GM19240 (cell line): ENCODE measurements at regions not wholly inside any gene's neighbourhood (a gene's known extent, or its start where the extent isn't known, plus 50 kb on each side); places are given as distances from the start of the nearest gene placed in this dataset.
"Not testable (repeated sequence)": the region's sequence is repeated elsewhere in the genome, so short reads cannot be mapped to it uniquely, and the experiment has no call there.

Experiments used
- DNase-seq: peaks from one replicate; pipeline ENCODE4 v3.0.0; 2011; ENCODE audit warnings: low spot score; ENCODE audit not compliant: insufficient read length

DNA sequence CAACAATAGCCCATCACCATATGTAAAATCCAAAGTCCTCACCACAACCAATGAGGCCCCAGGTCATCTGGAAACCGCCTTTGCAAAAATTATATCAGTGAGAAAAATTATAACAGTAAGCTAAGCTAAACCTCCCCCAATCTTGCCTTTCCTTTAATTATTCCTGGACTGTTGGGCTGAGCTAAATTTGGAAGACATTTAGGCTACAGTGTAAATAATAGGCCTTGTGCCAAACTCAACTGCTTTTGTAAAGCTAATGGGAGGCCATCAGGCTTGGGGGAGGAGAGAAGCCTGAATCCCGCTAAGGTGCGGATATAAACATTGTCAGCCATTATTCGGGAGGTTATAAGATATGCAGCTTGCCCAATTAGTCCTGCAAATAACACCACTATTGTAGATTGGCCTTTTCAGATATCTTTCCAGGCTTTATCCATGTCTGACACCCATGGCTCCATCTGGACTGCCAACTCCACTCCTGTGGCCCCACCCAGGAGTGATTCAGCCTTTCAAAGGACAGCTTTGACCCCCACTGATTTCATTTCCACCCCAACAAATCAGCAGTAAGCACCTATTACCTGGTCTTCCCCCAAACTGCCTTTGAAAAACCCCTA, 53.0 kb upstream of the CA12 start:
- DNase-seq = no peak

DNA sequence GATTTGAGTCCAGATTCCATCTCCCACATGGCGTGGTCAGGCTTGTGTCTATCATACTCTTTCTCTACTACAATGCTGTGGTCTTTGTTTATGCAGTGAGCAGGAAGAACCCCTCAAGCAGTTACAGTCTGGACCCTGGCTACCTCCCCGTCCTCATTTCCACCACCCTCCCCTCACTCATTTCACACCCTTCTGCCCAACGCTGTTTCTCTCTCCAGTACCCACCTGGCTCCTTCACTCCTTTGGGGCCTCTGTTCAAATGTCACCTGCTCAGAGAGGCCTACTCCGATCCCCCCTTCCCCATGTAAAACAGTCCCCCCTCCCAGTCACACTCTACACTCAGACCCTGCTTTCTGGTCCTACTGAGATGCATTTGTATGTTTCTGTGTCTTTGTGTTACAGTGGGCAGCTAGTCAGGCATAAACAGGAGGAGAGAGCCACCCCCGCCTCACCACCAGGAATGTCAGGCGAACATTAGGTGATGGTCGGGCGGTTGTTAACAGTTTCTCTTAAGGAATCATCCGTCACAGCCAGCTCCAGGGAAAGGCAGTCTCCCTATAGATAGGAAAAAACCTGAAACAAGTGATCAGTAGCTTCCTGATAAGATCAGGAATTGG, 53.7 kb upstream of the CA12 start:
- DNase-seq = no peak

DNA sequence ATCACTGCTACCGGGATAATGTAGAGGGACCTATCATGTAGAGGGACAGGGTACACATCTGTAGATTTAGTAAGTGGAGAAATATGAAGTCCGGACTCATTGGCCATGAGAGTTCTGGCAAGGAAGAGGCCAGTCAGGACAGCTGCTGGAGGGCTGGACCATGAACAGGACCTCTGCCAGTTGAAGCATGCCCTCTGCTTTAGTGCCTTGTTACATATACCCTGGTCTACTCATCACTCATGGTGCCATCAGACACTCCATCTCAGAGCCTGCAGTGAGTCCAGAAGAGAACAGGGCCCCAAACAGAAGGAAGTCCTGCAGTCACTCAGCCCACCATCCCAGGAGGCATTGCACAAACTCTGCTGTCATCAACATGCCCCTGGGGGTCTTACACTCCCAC, 54.7 kb upstream of the CA12 start:
- DNase-seq = no peak

DNA sequence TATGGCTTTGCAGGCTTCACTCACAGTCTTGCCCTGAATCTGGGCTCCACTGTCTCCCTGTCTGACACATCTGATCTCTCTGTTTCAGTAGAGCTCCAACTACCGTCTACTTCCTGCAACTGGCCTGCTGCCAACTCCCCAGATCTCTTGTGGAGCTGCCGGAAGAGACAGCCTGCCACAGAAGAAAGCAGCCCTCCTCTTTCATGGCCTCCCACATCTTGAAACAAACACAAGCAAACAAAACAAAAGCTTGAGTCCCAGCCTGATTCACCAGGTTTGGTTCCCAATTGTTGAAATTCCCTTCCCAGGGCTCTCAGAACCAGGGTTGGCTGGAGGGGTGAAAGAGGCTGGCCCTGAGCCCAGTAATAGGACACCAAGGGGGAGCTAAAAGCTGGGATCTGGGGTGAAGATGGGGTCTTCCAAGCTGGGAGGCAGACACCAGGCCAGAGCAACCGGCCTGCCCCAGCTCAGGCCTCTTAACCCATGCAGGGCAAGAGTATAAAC, 55.3 kb upstream of the CA12 start:
- DNase-seq = peak; percentile 23

DNA sequence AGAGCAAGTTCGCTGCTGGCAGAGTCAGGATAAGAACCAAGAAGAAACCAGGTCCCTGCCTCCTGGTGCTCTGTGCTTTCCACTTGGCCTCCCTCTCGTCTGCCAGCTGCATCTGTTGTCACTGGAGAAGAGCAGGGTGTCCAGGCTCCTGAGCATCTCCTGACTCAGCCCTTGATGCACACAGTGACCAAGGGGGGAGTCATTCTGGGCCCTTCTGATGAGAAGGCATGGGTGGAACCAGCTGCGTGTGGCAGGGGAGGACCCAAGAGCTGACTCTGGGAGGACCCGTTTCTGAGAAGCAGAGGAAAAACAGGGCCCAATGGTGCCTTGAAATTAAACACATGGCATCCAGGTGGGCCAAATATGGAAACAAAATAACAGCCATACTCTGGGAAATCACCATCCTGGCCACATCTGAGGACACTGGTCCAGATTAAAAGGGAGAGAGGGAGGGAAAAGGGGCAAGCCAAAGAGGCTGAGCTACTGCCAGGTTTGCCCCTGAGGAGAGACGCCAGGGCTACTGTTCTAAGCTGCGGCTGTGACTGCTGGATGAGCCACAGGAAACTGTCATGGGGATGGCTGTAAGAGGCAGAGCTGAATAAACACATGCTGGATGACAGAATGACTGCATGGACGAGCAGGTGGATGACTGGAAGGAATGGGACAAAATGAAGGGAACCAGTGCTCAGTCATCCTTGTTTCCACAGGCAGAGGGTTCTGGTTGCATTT, 58.1 kb upstream of the CA12 start:
- no peak for DNase-seq

DNA sequence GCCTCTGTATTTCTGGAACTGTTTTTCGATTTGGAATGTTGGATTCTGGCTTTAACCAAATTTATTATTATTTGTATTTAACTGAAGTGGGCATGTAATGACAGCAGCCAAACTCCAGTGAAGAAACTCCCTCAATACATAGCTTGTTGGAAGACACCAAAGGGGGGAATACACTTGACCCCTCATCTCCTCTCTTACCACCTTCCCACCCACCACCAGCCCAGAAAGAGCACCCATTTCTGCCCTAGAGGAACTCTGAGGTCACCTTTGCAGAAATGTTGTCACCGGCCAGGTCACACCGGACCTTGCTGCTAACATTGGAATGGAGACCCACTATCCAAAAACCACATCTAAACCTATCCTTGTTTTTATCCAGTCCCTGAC, 58.6 kb upstream of the CA12 start:
- no peak for DNase-seq

DNA sequence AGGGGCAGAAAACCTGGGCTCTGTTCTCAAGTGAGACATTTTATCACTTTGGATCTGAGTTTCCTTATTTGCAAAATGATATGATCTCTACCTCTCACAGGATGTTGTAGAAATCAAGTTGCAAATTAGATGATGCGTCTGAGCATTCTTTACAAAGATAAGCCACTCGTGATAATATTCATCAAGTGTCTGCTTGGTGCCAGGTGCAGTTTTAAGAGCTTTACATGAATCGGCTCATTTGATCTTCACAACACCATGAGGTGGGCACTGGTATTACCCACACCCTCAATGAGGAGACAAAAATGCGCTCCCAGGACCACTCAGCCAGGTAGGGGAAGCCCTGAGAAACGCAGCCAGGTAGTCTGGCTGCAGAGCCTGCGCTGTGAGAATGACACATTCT, 59.1 kb upstream of the CA12 start:
- DNase-seq = no peak

DNA sequence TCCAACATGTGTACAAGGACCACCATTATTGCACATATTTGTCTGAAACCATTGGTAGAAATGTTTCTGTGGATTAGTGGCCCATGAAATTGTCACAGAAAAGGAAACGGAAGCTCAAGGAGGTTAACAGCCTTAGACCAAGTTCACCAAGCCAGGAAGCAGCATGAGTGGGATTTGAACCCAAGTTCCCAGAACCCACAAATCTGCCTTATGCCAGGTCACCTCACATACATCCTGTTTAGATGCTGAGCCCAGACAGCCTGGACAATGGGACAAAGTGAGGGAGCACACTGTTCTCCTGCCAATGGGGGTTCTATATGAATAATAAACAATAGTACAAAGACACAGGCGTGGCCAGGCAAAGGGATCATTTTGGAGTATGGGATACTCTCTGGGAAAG, 59.6 kb upstream of the CA12 start:
- no peak for DNase-seq

DNA sequence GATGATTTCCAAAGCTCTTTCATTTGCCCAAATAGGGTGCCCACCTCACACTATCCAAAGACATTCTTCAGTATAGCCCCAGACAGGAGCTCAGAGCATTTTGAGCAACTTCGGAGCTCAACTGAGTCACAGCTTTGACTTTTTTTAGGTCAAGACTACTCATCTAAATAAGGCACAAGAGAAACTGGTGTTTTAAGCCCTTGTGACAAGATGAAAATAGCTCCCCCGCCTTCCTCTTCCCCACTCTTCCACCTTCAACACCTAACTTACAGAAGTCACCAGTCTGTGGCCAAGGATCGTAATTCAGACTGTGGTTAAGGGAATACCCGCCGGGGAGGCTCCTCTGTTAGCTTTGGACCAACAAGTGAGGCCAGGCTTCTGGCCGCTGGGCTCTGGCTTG, 60.4 kb upstream of the CA12 start:
- no peak for DNase-seq

DNA sequence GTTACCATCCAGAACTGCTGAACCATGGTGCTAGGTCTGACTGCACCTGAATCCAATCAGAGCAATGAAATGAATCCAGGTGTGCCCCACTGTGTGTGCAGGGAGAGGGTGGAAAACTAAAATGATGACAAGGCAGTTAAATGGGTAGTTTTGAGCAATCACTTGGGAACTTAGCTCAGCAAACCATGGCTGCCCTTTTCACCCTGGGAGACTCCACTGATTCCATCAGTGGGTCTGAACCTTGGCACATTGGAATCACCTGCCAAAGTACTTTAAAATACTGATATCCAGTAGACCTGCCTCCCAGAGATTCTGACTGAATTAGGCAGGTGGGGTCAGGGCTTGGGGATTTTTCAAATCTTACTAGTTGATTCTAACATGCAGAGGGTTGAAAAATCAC, 59.8 kb upstream of the USP3 start:
- DNase-seq = no peak

DNA sequence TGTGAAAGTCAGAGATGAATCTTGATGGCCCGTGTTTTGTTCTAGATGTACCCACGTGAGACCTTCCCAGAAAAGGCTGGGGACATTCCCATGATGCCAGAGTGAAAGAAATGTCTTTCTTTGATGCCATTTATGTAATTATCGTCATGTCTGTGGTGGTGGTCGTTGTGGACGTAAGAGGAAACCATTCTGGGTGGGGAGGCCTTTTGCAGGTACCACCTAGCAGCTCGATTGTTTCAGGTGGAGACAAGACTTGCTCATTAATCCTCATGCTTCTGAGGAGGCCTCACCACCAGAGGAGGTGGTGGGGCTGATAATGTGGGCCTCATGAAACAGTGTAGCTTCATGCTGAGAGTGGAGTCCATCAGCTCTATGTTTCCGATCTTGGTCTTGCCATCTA, 58.1 kb upstream of the USP3 start:
- DNase-seq = no peak

DNA sequence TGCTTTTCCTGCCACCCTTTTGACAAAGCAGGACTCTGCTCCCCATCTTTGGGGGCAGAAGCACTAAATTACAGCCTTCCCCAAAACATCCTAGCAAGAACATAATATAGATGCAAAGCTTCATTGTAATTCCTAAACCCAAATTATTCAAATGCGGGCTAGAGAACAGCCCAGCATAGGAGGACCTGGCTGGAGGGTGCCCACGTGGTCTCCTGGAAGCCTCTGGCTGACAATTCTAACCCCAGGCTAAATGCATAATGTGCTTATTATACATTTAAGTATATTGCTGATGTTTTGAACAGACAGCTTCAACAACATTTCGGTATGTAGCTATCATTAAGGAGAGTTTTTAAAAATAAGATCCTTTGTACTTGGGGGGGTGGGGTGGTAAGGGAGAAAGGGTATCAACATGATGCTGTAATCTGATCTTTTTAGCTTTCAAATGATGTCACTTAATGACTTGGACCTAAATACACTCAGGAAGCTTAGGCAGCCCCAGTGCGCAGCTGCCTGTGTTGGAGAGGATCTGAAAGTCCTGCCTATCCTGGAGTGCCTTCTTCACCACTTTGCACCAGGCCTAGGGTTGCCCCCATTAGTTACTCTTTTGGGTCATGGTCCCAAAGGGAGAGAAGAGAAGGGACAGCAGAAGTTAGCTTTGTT, 57.2 kb upstream of the USP3 start:
- DNase-seq = no peak

DNA sequence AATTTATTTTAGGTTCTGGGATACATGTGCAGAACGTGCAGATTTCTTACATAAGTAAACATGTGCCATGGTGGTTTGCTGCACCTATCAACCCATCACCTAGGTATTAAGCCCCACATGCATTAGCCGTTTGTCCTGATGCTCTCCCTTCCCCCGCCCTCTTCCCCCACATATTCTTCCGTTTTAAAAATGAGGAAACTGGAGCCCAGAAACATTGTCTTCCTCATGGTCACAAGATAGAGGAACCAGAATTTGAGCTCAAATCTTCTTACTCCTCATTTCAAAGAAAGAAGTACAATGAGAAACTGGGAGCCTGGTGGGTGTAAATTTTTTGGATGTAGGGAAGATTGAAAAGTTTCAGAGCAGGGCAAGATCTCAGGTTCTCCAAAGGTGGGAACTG, 56.1 kb upstream of the USP3 start:
- DNase-seq = no peak

DNA sequence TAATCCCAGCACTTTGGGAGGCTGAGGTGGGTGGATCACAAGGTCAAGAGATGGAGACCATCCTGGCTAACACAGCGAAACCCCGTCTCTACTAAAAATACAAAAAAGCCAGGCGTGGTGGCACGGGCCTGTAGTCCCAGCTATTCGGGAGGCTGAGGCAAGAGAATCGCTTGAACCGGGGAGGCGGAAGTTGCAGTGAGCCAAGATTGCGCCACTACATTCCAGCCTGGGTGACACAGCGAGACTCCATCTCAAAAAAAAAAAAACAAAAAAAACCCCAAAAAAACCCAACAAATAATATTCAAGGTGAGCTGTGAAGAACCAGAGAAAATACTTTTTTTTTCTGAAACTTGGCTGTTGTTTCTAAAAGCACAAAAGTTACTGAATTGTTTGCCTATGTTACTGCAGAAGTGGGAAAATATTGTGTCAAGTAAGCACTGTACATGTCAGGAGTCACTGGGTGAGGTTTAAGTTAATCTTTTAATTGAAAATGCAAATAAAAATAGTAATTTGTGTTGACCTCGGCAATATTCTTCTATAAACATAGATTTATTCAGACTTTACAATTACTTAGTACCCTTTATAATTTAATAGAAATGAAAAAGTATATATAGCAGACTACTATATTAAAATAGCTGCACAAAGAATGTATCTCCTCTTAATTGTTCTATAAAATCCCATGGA, 55.4 kb upstream of the USP3 start:
- not testable (repeated sequence) for DNase-seq

DNA sequence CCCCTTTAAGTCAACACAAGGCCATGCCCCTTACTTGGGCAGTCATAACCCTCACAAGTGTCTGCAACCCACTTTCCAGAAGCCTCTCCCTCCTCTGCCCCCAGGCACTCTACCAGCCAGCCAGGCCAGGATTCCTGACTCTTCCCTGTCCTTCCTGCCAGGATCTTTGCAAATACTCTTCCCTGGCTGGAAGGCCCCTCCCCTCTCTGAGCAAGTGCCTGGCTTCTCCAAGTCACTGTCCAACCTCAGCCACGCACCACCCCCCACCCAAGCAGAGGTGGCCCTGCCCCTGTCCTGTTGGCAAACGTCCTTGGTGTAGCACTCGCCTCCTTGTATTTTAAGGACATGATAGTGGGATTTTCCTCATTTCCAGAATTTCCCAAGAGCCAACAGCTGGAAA, 54.7 kb upstream of the USP3 start:
- DNase-seq = no peak

DNA sequence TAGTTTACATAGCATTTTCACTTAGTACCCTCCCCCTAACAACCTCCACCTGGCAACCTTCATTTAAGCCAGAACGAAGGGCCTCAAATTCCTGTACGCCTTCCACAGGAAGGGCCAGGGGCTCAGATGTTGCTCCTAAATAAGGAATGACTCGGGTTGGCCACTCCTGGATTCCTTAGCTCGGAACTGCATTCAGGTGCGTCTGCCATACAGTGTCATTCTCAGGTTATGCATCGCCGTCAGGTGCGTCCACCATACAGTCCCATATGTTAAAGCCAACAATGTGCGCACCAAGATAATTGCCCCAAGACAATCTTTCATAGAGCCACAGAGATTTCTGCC, 53.5 kb upstream of the USP3 start:
- no peak for DNase-seq

DNA sequence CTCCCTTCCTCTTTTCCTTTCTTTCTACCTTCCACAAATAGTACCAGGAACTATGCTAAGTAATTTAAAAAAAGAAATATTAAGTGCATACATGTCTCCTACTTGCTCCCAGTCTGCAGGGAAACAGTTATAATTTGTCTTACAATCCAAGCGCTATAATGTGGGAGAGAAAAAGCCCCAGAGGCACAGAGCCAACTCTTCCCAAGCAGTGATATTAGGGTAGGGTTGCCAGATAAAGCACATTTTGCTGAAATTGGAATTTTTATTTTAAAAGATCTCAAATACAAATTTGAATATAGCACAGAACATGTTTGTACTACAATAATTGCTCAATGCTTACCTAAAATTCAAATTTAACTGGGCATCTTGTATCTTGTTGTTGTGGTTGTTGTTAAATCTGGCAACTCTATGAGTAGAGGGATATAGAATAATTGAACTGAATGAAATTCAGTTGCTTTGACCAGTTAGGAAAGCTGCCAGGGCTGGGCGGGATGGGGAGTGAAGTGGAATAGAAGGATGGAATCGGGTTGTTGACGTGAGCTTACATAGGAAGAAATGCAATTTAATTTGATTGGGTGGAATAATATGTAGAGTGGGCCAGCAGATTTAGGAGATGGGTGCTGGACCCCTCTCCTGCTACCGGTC, 52.6 kb upstream of the USP3 start:
- no peak for DNase-seq

DNA sequence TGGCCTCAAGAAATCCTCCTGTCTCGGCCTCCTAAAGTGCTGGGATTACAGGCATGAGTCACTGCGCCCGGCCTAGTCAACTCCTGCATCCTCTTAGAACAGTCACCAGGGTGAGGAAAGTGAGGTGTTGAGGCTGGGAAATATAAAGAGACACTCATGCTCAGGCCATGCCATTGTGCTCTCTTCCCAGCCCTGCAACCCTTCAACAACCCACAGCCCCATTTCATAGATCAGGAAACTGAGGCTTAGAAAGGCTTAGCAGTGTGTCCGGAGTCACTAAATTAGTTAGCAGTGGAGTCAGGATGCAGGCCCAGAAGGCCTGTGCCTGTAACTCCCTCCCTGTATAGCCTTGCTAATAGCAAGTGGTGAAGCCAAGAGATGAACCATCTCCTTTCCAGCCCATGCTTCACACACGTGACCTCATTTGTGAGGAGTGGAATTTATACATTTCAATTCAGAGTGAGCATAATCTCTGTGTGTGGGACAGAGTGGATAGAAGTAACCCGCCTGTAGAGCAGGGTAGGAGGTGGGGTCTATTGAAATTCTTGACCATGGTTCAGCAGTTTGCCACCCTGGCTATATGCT, 51.7 kb upstream of the USP3 start:
- no peak for DNase-seq

DNA sequence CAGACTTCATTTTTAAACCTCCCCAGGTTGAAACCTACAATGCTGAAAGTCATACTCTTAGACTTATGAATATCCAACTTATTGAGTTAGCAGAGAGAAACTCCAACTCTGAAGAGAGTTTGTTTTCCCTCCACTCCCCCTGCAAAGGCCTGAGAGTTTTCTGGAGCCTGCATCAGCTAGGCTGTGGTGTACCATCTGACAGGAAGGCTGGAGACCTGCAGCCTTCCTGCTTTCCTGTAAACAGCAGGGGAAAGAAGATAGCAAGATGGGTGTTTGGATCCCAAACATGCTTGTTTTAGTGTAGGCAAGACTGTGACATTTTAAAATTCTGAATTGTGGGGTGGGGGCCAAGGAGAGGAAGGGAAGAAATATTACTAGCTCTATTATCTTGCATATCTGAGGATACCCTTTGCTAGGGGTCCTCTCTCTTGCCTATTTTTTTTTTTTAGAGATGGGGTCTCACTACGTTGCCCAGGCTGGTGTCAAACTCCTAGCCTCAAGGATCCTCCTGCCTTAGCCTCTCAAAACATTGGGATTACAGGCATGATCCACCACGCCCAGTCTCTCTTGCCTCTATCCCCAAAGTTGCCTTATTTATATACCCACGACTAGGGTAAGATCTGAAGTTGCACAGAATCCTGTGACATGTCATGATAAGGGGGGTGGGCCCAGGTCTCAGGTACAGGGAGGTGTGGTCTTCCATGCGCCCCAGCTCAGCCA, 51.0 kb upstream of the USP3 start:
- DNase-seq = no peak

DNA sequence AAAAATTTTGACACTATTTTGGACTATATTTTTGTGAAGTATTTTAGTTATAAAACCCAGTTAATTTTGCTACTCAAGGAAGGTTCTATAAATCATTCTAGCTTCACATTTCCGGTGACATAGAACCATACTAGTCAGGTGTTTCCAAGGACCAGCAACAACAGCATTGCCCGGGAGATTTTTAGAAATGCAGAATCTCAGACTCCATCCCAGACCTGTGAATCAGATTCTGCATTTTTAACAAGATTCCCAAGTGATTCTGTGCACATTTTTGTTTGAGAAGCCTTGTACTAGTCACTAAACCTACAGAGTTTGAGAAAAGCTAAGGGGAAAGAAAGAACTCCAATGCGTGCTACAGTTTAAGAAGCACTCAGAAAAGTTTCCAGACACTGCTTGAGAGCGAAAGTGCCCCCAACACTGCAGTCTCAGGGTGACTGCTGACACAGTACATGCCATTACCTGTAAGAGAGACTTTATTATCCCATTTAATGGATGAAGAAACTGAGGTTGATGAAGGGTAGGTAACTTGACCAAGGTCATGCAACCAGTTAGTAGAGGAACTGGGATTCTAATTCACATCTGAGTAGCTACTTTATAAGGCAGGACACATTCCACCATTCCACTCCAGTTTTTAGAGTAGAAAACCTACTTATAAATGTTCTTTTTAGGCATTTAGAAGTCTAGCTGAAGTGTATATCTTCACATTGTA, 49.7 kb upstream of the USP3 start:
- no peak for DNase-seq
